PC-3 (cell line): ENCODE measurements at regions not wholly inside any gene's neighbourhood (a gene's known extent, or its start where the extent isn't known, plus 50 kb on each side); places are given as distances from the start of the nearest gene placed in this dataset.
A peak's percentile ranks its signal among the peaks of the same experiment; 100 is the strongest.

ENCODE experiments used
- ATAC-seq: fragments of 200-7000 bp; cut with Tn5 transposase; 2 replicates; pipeline ENCODE4 v1.9.1; 2020; ENCODE audit warnings: mild to moderate bottlenecking, moderate library complexity
- BruUV-seq: library from RNA; stranded (reverse); fragments of 400-500 nt; replicated peaks from 2 replicates; lab custom pipeline; 2021; lab: Mats Ljungman, UMichigan
- CTCF ChIA-PET: fragments of 300-600 bp; sonication (Branson Sonifier 250); formaldehyde crosslinking; loops from one replicate; lab custom pipeline; 2022; ENCODE audit warnings: antibody characterized with exemption; lab: Charles Lee
- POLR2A ChIA-PET: fragments of 300-600 bp; sonication (Branson Sonifier 250); formaldehyde crosslinking; loops from one replicate; lab custom pipeline; 2022; ENCODE audit warnings: antibody characterized with exemption; ENCODE audit not compliant: unreplicated experiment; lab: Charles Lee
- DNase-seq: peaks from one replicate; pipeline ENCODE4 v3.0.0-alpha.2; 2015
- H2AFZ ChIP-seq: fragments of 300-600 bp; sonication (generic); 2 replicates; pipeline ENCODE4 v1.6.0; 2016; ENCODE audit warnings: antibody characterized with exemption, low read length
- H3F3A ChIP-seq: fragments of 300-600 bp; sonication (generic); one replicate; pipeline ENCODE4 v1.6.0; 2017; ENCODE audit warnings: antibody characterized with exemption, low read length, control low read depth, mild to moderate bottlenecking; ENCODE audit not compliant: unreplicated experiment
- H3K27ac ChIP-seq: fragments of 300-600 bp; sonication (generic); 2 replicates; pipeline ENCODE4 v1.5.1; 2016; ENCODE audit warnings: mild to moderate bottlenecking, low read length
- H3K27me3 ChIP-seq: fragments of 300-600 bp; sonication (generic); 2 replicates; pipeline ENCODE4 v1.6.1; 2016; ENCODE audit warnings: low read length, mixed read lengths
- H3K36me3 ChIP-seq: fragments of 300-600 bp; sonication (generic); 2 replicates; pipeline ENCODE4 v1.6.1; 2016; ENCODE audit warnings: low read depth, mixed run types, low read length, mixed read lengths
- H3K4me1 ChIP-seq: fragments of 300-600 bp; sonication (generic); 2 replicates; pipeline ENCODE4 v1.5.1; 2016; ENCODE audit warnings: low read length; ENCODE audit not compliant: insufficient read depth
- H3K4me2 ChIP-seq: fragments of 300-600 bp; sonication (generic); 2 replicates; pipeline ENCODE4 v1.6.0; 2016; ENCODE audit warnings: low read length
- H3K4me3 ChIP-seq: fragments of 300-600 bp; sonication (generic); 2 replicates; pipeline ENCODE4 v1.5.1; 2016; ENCODE audit warnings: mild to moderate bottlenecking, low read length, mixed read lengths
- H3K79me2 ChIP-seq: fragments of 300-600 bp; sonication (generic); 2 replicates; pipeline ENCODE4 v1.6.1; 2017; ENCODE audit warnings: low read length, mixed read lengths
- H3K9ac ChIP-seq: fragments of 300-600 bp; sonication (generic); 2 replicates; pipeline ENCODE4 v1.6.0; 2016; ENCODE audit warnings: mild to moderate bottlenecking, low read length
- H3K9me2 ChIP-seq: fragments of 300-600 bp; sonication (generic); replicated peaks from 2 replicates; pipeline ENCODE4 v1.6.1; 2016; ENCODE audit warnings: mixed run types, low read length, mixed read lengths
- H3K9me3 ChIP-seq: fragments of 300-600 bp; sonication (generic); 2 replicates; pipeline ENCODE4 v1.6.1; 2016; ENCODE audit warnings: low read length, mixed read lengths
- H4K20me1 ChIP-seq: fragments of 300-600 bp; sonication (generic); 2 replicates; pipeline ENCODE4 v1.6.1; 2016; ENCODE audit warnings: low read length, mixed read lengths
- CTCF ChIP-seq: fragments of 300-600 bp; sonication (generic); conservative IDR thresholded peaks from 2 replicates; pipeline ENCODE4 v1.5.1; 2017; ENCODE audit warnings: antibody characterized with exemption, low read depth, mild to moderate bottlenecking, low read length
- EZH2 ChIP-seq: fragments of 300-600 bp; sonication (generic); IDR thresholded peaks from one replicate; pipeline ENCODE4 v1.6.1; 2017; ENCODE audit warnings: antibody characterized with exemption, mild to moderate bottlenecking, low read length; ENCODE audit not compliant: unreplicated experiment
- EZH2phosphoT487 ChIP-seq: fragments of 300-600 bp; sonication (generic); IDR thresholded peaks from 2 replicates; pipeline ENCODE4 v1.6.1; 2018; ENCODE audit warnings: mild to moderate bottlenecking, antibody characterized with exemption, low read length, borderline replicate concordance
- intact Hi-C: fragments of 100-400 bp; cut with micrococcal nuclease; formaldehyde crosslinking; loops from 2 replicates; pipeline ENCODE4 v1.9.0; 2023

- H2AFZ ChIP-seq = no peak overlapping the region
- BruUV-seq = no TSS peak
- peaks cover 13% of the 10 kb centered on the region for H3K4me1 ChIP-seq
- ChIA-PET POLR2A (no interaction called here), CTCF (no interaction called here)
- no peaks in the 10 kb centered on the region for H3K36me3 ChIP-seq
- no peaks in the 10 kb centered on the region for H3K27me3 ChIP-seq
- no peaks in the 10 kb centered on the region for H3F3A ChIP-seq
- H3K9me2 ChIP-seq = no peaks in the 10 kb centered on the region
- no peaks in the 10 kb centered on the region for H3K79me2 ChIP-seq
- TF ChIP-seq EZH2 (no peak), EZH2phosphoT487 (no peak), CTCF (peak; percentile 51)
- no peak for ATAC-seq
- H3K27ac ChIP-seq = no peak overlapping the region
- intact Hi-C loops = no loop called here
- peak; percentile 33 for DNase-seq
- no peak overlapping the region for H3K4me2 ChIP-seq
- no peaks in the 10 kb centered on the region for H4K20me1 ChIP-seq
- peaks cover 5% of the 10 kb centered on the region; the same call in 1 of the 2 replicates for H3K9me3 ChIP-seq
- no peak overlapping the region for H3K4me3 ChIP-seq
- H3K9ac ChIP-seq = no peak overlapping the region
Measured at GRCh38 chr1:30087465-30087864, 635.9 kb downstream of the MATN1 start.

- intact Hi-C loops = no loop called here
- no peak for ATAC-seq
- Histone ChIP-seq H3F3A (no peaks in the 10 kb centered on the region), H3K36me3 (no peaks in the 10 kb centered on the region), H3K4me1 (peaks cover 13% of the 10 kb centered on the region), H3K4me3 (0 out of 2 replicates have a peak overlapping the region, but pooled peaks have one; percentile 24), H3K79me2 (no peaks in the 10 kb centered on the region), H3K9me3 (no peaks in the 10 kb centered on the region), H4K20me1 (no peaks in the 10 kb centered on the region), H3K4me2 (no peak overlapping the region), H3K9me2 (no peaks in the 10 kb centered on the region), H2AFZ (no peak overlapping the region), H3K9ac (no peak overlapping the region), H3K27me3 (peaks cover 6% of the 10 kb centered on the region), H3K27ac (no peak overlapping the region)
- BruUV-seq = no TSS peak
- TF ChIP-seq CTCF (peak; percentile 80), EZH2 (no peak)
- ChIA-PET CTCF (no interaction called here), POLR2A (no interaction called here)
- peak; percentile 36 for DNase-seq
Measured at GRCh38 chr1:30085811-30086770, 637.3 kb downstream of the MATN1 start.

DNA sequence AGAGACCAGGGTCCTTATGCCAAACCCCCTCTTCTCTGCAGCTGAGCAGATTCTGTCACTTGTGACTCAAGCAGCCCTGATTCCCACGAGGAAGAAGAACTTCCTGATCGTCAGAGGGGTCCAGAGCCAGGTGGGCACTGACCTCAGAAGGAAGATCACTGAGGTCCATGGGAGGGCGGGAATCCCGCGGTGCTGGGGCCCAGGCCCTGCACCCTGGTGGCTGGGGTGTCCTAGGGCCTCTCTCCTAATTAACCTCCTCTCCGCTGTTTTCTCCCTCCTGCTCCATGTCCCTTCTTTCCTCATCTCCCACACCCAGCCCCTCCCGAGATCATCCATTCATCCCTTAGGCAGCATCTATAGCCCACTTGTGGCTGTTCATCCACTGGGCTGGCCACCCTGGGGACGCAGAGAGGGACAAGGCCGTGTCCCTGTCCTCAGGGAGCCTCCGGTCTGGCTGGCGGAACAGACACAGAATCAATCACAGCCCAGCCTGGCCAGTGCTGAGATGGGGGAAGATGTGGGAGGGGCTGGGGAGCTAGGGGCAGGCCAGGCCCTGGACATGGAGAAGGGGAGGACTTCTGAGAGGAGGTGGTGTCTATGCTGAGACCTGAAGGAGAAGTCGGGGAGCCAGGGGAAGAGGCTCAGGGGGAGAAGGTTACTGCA lies 638.3 kb downstream of the MATN1 start:
- Histone ChIP-seq H3F3A (no peaks in the 10 kb centered on the region), H3K79me2 (no peaks in the 10 kb centered on the region), H3K27ac (no peak overlapping the region), H3K36me3 (no peaks in the 10 kb centered on the region), H3K9ac (no peak overlapping the region), H3K27me3 (peaks cover 16% of the 10 kb centered on the region), H3K4me3 (no peak overlapping the region), H3K4me1 (peaks cover 13% of the 10 kb centered on the region), H3K4me2 (no peak overlapping the region), H4K20me1 (no peaks in the 10 kb centered on the region), H2AFZ (no peak overlapping the region), H3K9me3 (no peaks in the 10 kb centered on the region), H3K9me2 (no peaks in the 10 kb centered on the region)
- intact Hi-C loops = no loop called here
- no peak for TF ChIP-seq CTCF
- no peak for TF ChIP-seq EZH2
- TF ChIP-seq EZH2phosphoT487 = no peak
- no TSS peak for BruUV-seq
- DNase-seq = no peak
- CTCF ChIA-PET = no interaction called here
- no peak for ATAC-seq
- POLR2A ChIA-PET = no interaction called here
